ENCODE measurements at regions not wholly inside any gene's neighbourhood (a gene's known extent, or its start where the extent isn't known, plus 50 kb on each side); places are given as distances from the start of the nearest gene placed in this dataset.

- TF ChIP-seq BCLAF1 (IDR thresholded peaks at IDR 0.05) (no peak), BACH1 (IDR thresholded peaks at IDR 0.05; ENCODE audit: borderline replicate concordance) (no peak), RBBP5 (conservative IDR thresholded peaks at IDR 0.05) (no peak), ZNF217 (IDR thresholded peaks at IDR 0.05) (no peak), HCFC1 (IDR thresholded peaks at IDR 0.05; ENCODE audit: low read length) (no peak), IRF4 (IDR thresholded peaks at IDR 0.05; ENCODE audit: low read depth, low read length) (no peak), ZBED1 (IDR thresholded peaks at IDR 0.05; ENCODE audit: borderline replicate concordance) (no peak), ZNF24 (IDR thresholded peaks at IDR 0.05) (no peak), SREBF2 (IDR thresholded peaks at IDR 0.05; ENCODE audit: low read length) (no peak), GATAD2B (conservative IDR thresholded peaks at IDR 0.05; ENCODE audit: low read depth) (no peak)
- TF ChIP-seq, protein P1, sequence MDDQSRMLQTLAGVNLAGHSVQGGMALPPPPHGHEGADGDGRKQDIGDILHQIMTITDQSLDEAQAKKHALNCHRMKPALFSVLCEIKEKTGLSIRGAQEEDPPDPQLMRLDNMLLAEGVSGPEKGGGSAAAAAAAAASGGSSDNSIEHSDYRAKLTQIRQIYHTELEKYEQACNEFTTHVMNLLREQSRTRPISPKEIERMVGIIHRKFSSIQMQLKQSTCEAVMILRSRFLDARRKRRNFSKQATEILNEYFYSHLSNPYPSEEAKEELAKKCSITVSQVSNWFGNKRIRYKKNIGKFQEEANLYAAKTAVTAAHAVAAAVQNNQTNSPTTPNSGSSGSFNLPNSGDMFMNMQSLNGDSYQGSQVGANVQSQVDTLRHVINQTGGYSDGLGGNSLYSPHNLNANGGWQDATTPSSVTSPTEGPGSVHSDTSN (IDR thresholded peaks at IDR 0.05; ENCODE audit: insufficient replicate concordance, low read depth, low read length), result no peak
Measured at GRCh38 chr7:21054427-21055112, 267.9 kb upstream of the SP8 start (continued).
